K562 (cell line): ENCODE measurements at regions not wholly inside any gene's neighbourhood (a gene's known extent, or its start where the extent isn't known, plus 50 kb on each side); places are given as distances from the start of the nearest gene placed in this dataset.

Experiments
- ARID3A ChIP-seq: IDR thresholded peaks from 2 replicates; pipeline ENCODE4 v1.6.1; 2012; ENCODE audit warnings: low read depth, low read length, improper control_type of control experiment, borderline replicate concordance
- ATF1 ChIP-seq, 2 experiments: fragments of 450-650 bp in 1 of 2; IDR thresholded peaks; 2 replicates each; pipeline ENCODE4 v1.6.1; 2016; ENCODE audit warnings: missing compliant biosample characterization in 1 of 2, missing genetic modification characterization in 1 of 2
- ETV5 ChIP-seq: sonication (generic); formaldehyde crosslinking; IDR thresholded peaks from 2 replicates; pipeline ENCODE4 v1.4.0; 2020; ENCODE audit warnings: low read depth, mild to moderate bottlenecking, missing genetic modification reagents
- FOS ChIP-seq: IDR thresholded peaks from 3 replicates; pipeline ENCODE4 v1.6.1; 2011; ENCODE audit not compliant: insufficient read length; ENCODE audit errors: extremely low read depth
- KHSRP ChIP-seq: fragments of 450-650 bp; IDR thresholded peaks from 2 replicates; pipeline ENCODE4 v1.6.1; 2017
- L3MBTL2 ChIP-seq: fragments of 450-650 bp; IDR thresholded peaks from 2 replicates; pipeline ENCODE4 v1.6.1; 2016; ENCODE audit warnings: mild to moderate bottlenecking, moderate library complexity
- MED1 ChIP-seq: sonication (generic); formaldehyde crosslinking; IDR thresholded peaks from 2 replicates; pipeline ENCODE4 v1.8.1; 2023; ENCODE audit warnings: missing genetic modification reagents, borderline replicate concordance
- NCOA1 ChIP-seq: fragments of 450-650 bp; IDR thresholded peaks from 2 replicates; pipeline ENCODE4 v1.6.1; 2016; ENCODE audit warnings: low read depth
- NFATC3 ChIP-seq: fragments of 450-650 bp; IDR thresholded peaks from 2 replicates; pipeline ENCODE4 v1.6.1; 2017; ENCODE audit warnings: mild to moderate bottlenecking
- NFRKB ChIP-seq: fragments of 450-650 bp; IDR thresholded peaks from 2 replicates; pipeline ENCODE4 v1.6.1; 2016; ENCODE audit warnings: low read depth
- NFXL1 ChIP-seq: fragments of 450-650 bp; formaldehyde crosslinking; IDR thresholded peaks from 2 replicates; pipeline ENCODE4 v1.4.0; 2021; ENCODE audit warnings: mild to moderate bottlenecking
- NKRF ChIP-seq: fragments of 450-650 bp; IDR thresholded peaks from 2 replicates; pipeline ENCODE4 v1.6.1; 2016; ENCODE audit warnings: borderline replicate concordance
- POLR3G ChIP-seq: IDR thresholded peaks from 2 replicates; pipeline ENCODE4 v1.6.1; 2011; ENCODE audit not compliant: insufficient read length, insufficient replicate concordance; ENCODE audit errors: extremely low read depth
- RAD21 ChIP-seq, 2 experiments: fragments of 250-450 bp in 1 of 2; fragments of 450-650 bp in 1 of 2; sonication (Bioruptor Pico) in 1 of 2; formaldehyde crosslinking in 1 of 2; IDR thresholded peaks in 1 of 2; conservative IDR thresholded peaks in 1 of 2; 2 replicates each; pipeline versions ENCODE4 v1.4.0 to v1.8.0; 2020 to 2022; ENCODE audit warnings: mild to moderate bottlenecking in 2 of 2, moderate library complexity in 1 of 2
- SETDB1 ChIP-seq: IDR thresholded peaks from one replicate; pipeline ENCODE4 v1.6.1; 2012; ENCODE audit warnings: low read length, control low read depth, inconsistent platforms
- SMAD3 ChIP-seq: fragments of 450-650 bp; formaldehyde crosslinking; conservative IDR thresholded peaks from 2 replicates; pipeline ENCODE4 v1.4.0; 2020; ENCODE audit warnings: mild to moderate bottlenecking
- SMC3 ChIP-seq: conservative IDR thresholded peaks from 2 replicates; pipeline ENCODE4 v1.6.1; 2011; ENCODE audit warnings: low read depth, low read length, improper control_type of control experiment; ENCODE audit not compliant: insufficient read depth
- TRIM24 ChIP-seq, 2 experiments: fragments of 450-650 bp; IDR thresholded peaks; 2 replicates each; pipeline ENCODE4 v1.6.1; 2016
- ZNF384 ChIP-seq: IDR thresholded peaks from 2 replicates; pipeline ENCODE4 v1.6.1; 2012; ENCODE audit warnings: low read depth, low read length, improper control_type of control experiment
- ZNF41 ChIP-seq: fragments of 250-450 bp; sonication (Bioruptor Pico); conservative IDR thresholded peaks from 2 replicates; pipeline ENCODE4 v1.4.0; 2020; ENCODE audit warnings: mild to moderate bottlenecking
- ZNF561 ChIP-seq: fragments of 450-650 bp; formaldehyde crosslinking; conservative IDR thresholded peaks from 2 replicates; pipeline ENCODE4 v1.4.0; 2020; ENCODE audit warnings: mild to moderate bottlenecking, moderate library complexity
- ZNF785 ChIP-seq: fragments of 250-450 bp; sonication (Bioruptor Pico); IDR thresholded peaks from 2 replicates; pipeline ENCODE4 v1.4.0; 2020; ENCODE audit warnings: mild to moderate bottlenecking
- TF ChIP-seq, protein P1 (sequence below), 2 experiments: IDR thresholded peaks; 2 replicates each; pipeline ENCODE4 v1.6.1; 2012; ENCODE audit warnings: improper control_type of control experiment in 2 of 2, low read depth in 2 of 2, low read length in 2 of 2, borderline replicate concordance in 1 of 2
- TF ChIP-seq, protein P2 (sequence below): fragments of 450-650 bp; formaldehyde crosslinking; IDR thresholded peaks from 2 replicates; pipeline ENCODE4 v1.4.0; 2020; ENCODE audit warnings: mild to moderate bottlenecking, moderate library complexity

DNA sequence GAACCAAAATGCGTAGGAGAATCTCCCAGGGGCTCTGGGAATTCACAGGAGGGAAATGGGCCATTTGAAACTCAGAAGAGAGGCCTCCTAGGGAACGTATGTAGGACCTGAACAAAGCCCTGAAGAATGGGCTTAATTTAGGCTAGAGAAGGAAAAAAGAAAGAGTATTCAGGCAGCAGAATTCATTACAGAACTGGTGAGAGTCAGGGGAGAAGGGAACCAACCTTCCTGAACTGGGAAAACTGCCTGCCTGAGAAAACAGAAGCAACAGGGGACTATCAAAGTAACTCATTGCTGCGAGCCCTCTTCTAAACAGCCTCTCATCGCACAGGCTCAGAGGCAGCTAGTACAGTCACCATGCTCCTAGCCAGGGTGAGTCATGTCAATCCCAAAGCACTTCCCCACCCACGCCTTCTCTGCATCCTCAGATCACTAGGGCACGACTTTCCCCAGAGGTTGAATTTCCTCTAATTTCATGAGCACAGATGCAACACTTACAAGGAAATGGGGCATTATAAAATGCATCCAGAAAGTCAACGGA, 98.1 kb downstream of the ADSS2 start (continued):
- TF ChIP-seq MED1 (no peak), ETV5 (CRISPR knock-in tag) (0 out of 2 replicates have a peak, but pooled peaks have one; percentile 46), POLR3G (no peak), KHSRP (no peak), NKRF (no peak), SETDB1 (no peak), ZNF384 (no peak), SMAD3 (CRISPR knock-in tag) (no peak), FOS (peak; percentile 73), NFXL1 (CRISPR knock-in tag) (no peak), TRIM24 (IDR thresholded peaks at IDR 0.05) (peak; percentile 61 to 75; a peak in 2 of 4 replicates), SMC3 (no peak), NFRKB (peak; percentile 63), ZNF41 (CRISPR knock-in tag) (no peak; the same call in 1 of the 2 replicates), ATF1 (CRISPR knock-in tag; IDR thresholded peaks at IDR 0.05) (no peak), ATF1 (tag; IDR thresholded peaks at IDR 0.05) (no peak), RAD21 (CRISPR knock-in tag; conservative IDR thresholded peaks at IDR 0.05 in 1 of 2, IDR thresholded peaks at IDR 0.05 in 1 of 2) (peak in 1 of 2 experiments; percentile 32; a peak in 2 of 4 replicates), ZNF785 (no peak), ARID3A (peak; percentile 55; the same call in 1 of the 2 replicates), NCOA1 (peak; percentile 54; the same call in 1 of the 2 replicates), L3MBTL2 (peak; percentile 60), NFATC3 (no peak), ZNF561 (CRISPR knock-in tag) (no peak)
- TF ChIP-seq, protein P1, sequence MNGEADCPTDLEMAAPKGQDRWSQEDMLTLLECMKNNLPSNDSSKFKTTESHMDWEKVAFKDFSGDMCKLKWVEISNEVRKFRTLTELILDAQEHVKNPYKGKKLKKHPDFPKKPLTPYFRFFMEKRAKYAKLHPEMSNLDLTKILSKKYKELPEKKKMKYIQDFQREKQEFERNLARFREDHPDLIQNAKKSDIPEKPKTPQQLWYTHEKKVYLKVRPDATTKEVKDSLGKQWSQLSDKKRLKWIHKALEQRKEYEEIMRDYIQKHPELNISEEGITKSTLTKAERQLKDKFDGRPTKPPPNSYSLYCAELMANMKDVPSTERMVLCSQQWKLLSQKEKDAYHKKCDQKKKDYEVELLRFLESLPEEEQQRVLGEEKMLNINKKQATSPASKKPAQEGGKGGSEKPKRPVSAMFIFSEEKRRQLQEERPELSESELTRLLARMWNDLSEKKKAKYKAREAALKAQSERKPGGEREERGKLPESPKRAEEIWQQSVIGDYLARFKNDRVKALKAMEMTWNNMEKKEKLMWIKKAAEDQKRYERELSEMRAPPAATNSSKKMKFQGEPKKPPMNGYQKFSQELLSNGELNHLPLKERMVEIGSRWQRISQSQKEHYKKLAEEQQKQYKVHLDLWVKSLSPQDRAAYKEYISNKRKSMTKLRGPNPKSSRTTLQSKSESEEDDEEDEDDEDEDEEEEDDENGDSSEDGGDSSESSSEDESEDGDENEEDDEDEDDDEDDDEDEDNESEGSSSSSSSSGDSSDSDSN (IDR thresholded peaks at IDR 0.05; ENCODE audit: borderline replicate concordance in 1 of 2, low read depth in 2 of 2, low read length in 2 of 2) = no peak
- TF ChIP-seq, protein P2, sequence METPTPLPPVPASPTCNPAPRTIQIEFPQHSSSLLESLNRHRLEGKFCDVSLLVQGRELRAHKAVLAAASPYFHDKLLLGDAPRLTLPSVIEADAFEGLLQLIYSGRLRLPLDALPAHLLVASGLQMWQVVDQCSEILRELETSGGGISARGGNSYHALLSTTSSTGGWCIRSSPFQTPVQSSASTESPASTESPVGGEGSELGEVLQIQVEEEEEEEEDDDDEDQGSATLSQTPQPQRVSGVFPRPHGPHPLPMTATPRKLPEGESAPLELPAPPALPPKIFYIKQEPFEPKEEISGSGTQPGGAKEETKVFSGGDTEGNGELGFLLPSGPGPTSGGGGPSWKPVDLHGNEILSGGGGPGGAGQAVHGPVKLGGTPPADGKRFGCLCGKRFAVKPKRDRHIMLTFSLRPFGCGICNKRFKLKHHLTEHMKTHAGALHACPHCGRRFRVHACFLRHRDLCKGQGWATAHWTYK (CRISPR knock-in tag) = no peak
